ENCODE measurements at regions not wholly inside any gene's neighbourhood (a gene's known extent, or its start where the extent isn't known, plus 50 kb on each side); places are given as distances from the start of the nearest gene placed in this dataset.

- TF ChIP-seq CTCF (conservative IDR thresholded peaks at IDR 0.05; ENCODE audit: low read depth, low read length) = no peak
- no peak overlapping the region for H3K4me3 ChIP-seq (ENCODE audit: low read depth, low read length)
- no peak for DNase-seq (ENCODE audit: low read depth)
Observed at GRCh38 chr4:134364928-134365327, 163.3 kb upstream of the PABPC4L start.

GRCh38 chr4:134345244-134345643 is 143.7 kb upstream of the PABPC4L start:
- TF ChIP-seq CTCF (conservative IDR thresholded peaks at IDR 0.05; ENCODE audit: low read depth, low read length) = no peak
- DNase-seq (ENCODE audit: low read depth) = no peak
- no peak overlapping the region for H3K4me3 ChIP-seq (ENCODE audit: low read depth, low read length)

- H3K4me3 ChIP-seq (ENCODE audit: low read depth, low read length) = no peak overlapping the region
- no peak for DNase-seq (ENCODE audit: low read depth)
- TF ChIP-seq CTCF (conservative IDR thresholded peaks at IDR 0.05; ENCODE audit: low read depth, low read length) = no peak
Observed at GRCh38 chr4:134343656-134344055, 142.1 kb upstream of the PABPC4L start.

GRCh38 chr4:134343081-134343480 is 141.5 kb upstream of the PABPC4L start:
- DNase-seq (ENCODE audit: low read depth) = no peak
- no peak overlapping the region for H3K4me3 ChIP-seq (ENCODE audit: low read depth, low read length)
- no peak for TF ChIP-seq CTCF (conservative IDR thresholded peaks at IDR 0.05; ENCODE audit: low read depth, low read length)

- peak; percentile 50 for DNase-seq (ENCODE audit: low read depth)
- no peak for TF ChIP-seq CTCF (conservative IDR thresholded peaks at IDR 0.05; ENCODE audit: low read depth, low read length)
- H3K4me3 ChIP-seq (ENCODE audit: low read depth, low read length) = no peak overlapping the region
Observed at GRCh38 chr4:134337574-134337973, 136.0 kb upstream of the PABPC4L start.

GRCh38 chr4:134328741-134329140 is 127.2 kb upstream of the PABPC4L start:
- TF ChIP-seq CTCF (conservative IDR thresholded peaks at IDR 0.05; ENCODE audit: low read depth, low read length) = no peak
- no peak overlapping the region for H3K4me3 ChIP-seq (ENCODE audit: low read depth, low read length)
- no peak for DNase-seq (ENCODE audit: low read depth)

- DNase-seq (ENCODE audit: low read depth) = no peak
- TF ChIP-seq CTCF (conservative IDR thresholded peaks at IDR 0.05; ENCODE audit: low read depth, low read length) = no peak
Observed at GRCh38 chr4:134327274-134328122, 125.9 kb upstream of the PABPC4L start.

More at GRCh38 chr4:134327274-134328122, 125.9 kb upstream of the PABPC4L start:
- no peak overlapping the region for H3K4me3 ChIP-seq (ENCODE audit: low read depth, low read length)

Data from choroid plexus epithelial cell (primary cell).